ENCODE measurements at regions not wholly inside any gene's neighbourhood (a gene's known extent, or its start where the extent isn't known, plus 50 kb on each side); places are given as distances from the start of the nearest gene placed in this dataset.
"Not testable (repeated sequence)": the region's sequence is repeated elsewhere in the genome, so short reads cannot be mapped to it uniquely, and the experiment has no call there.

- no peak for ATAC-seq
- H3K27ac ChIP-seq (ENCODE audit: low read length) = no peak overlapping the region
- DNase-seq = no peak
- WGBS = 58% methylated on average over 4 of the region's 4 CpGs
- H3K4me1 ChIP-seq (ENCODE audit: control insufficient read depth, insufficient read depth, low read length) = no peaks in the 10 kb centered on the region
- intact Hi-C loops (cut with DNase I) = no loop called here
- H3K27me3 ChIP-seq (ENCODE audit: control insufficient read depth, insufficient read depth) = no peaks in the 10 kb centered on the region
- H3K4me3 ChIP-seq (ENCODE audit: low read length) = no peak overlapping the region
- H3K9me3 ChIP-seq (ENCODE audit: control insufficient read depth, low read length) = no peaks in the 10 kb centered on the region
Observed at GRCh38 chr7:119640326-119640725, 632.6 kb upstream of the KCND2 start.

DNA sequence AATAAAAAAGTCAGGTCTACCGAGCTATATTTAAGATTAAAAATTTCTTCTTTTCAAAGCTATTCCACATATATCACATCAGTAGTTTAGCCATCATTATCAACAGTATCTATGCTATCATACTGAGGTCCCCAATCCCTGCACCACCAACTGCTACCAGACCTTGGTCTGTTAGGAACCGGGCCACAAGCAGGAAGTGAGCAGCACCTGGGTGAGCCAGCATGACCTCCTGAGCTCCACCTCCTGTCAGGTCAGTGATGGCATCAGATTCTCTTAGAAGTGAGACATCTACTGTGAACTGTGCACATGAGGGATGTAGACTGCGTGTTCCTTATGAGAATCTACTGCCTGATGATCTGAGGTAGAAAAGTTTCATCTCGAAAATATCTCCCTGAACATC is 632.1 kb upstream of the KCND2 start:
- no peak for DNase-seq
- Histone ChIP-seq H3K4me1 (ENCODE audit: control insufficient read depth, insufficient read depth, low read length) (no peaks in the 10 kb centered on the region), H3K27me3 (ENCODE audit: control insufficient read depth, insufficient read depth) (no peaks in the 10 kb centered on the region), H3K27ac (ENCODE audit: low read length) (no peak overlapping the region), H3K4me3 (ENCODE audit: low read length) (no peak overlapping the region), H3K9me3 (ENCODE audit: control insufficient read depth, low read length) (no peaks in the 10 kb centered on the region)
- intact Hi-C loops (cut with DNase I) = no loop called here
- 62% methylated on average over 4 of the region's 4 CpGs for WGBS
- ATAC-seq = no peak

- WGBS = 76% methylated on average over 6 of the region's 6 CpGs
- Histone ChIP-seq H3K4me3 (ENCODE audit: low read length) (no peak overlapping the region), H3K4me1 (ENCODE audit: control insufficient read depth, insufficient read depth, low read length) (no peaks in the 10 kb centered on the region), H3K9me3 (ENCODE audit: control insufficient read depth, low read length) (no peaks in the 10 kb centered on the region), H3K27ac (ENCODE audit: low read length) (no peak overlapping the region), H3K27me3 (ENCODE audit: control insufficient read depth, insufficient read depth) (no peaks in the 10 kb centered on the region)
- no peak for DNase-seq
- intact Hi-C loops (cut with DNase I) = no loop called here
- ATAC-seq = no peak
Observed at GRCh38 chr7:119643558-119643957, 629.4 kb upstream of the KCND2 start.

DNA sequence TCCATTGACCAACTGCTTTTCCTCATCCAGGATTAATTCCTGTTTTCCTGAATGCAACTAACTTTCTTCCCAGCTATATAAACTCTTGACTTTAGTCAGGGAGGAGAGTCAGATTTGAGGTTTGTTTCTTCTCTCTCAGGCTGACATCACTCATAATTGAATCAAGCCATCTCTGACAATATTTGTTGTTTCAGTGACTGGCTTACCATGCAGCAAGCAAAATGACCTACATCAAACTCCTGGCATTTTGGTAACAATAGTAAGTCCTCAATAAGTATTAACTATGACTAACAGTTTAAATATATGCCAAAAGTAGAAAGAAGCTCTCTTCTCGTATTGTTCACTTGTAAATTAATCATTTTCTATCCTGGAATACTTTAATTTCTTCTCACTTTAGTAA is 625.7 kb upstream of the KCND2 start:
- no peak for DNase-seq
- H3K27ac ChIP-seq (ENCODE audit: low read length) = no peak overlapping the region
- no peak overlapping the region for H3K4me3 ChIP-seq (ENCODE audit: low read length)
- intact Hi-C loops (cut with DNase I) = no loop called here
- no peaks in the 10 kb centered on the region for H3K4me1 ChIP-seq (ENCODE audit: control insufficient read depth, insufficient read depth, low read length)
- no peaks in the 10 kb centered on the region for H3K27me3 ChIP-seq (ENCODE audit: control insufficient read depth, insufficient read depth)
- ATAC-seq = no peak
- H3K9me3 ChIP-seq (ENCODE audit: control insufficient read depth, low read length) = no peaks in the 10 kb centered on the region
- WGBS = 73% methylated on average over 1 of the region's 1 CpG

GRCh38 chr7:119648752-119649151 is 624.2 kb upstream of the KCND2 start:
- H3K4me3 ChIP-seq (ENCODE audit: low read length); H3K27me3 ChIP-seq (ENCODE audit: control insufficient read depth, insufficient read depth); H3K27ac ChIP-seq (ENCODE audit: low read length); intact Hi-C loops (cut with DNase I); DNase-seq; H3K4me1 ChIP-seq (ENCODE audit: control insufficient read depth, insufficient read depth, low read length); H3K9me3 ChIP-seq (ENCODE audit: control insufficient read depth, low read length); ATAC-seq: not testable (repeated sequence)
- WGBS = 72% methylated on average over 3 of the region's 3 CpGs

DNA sequence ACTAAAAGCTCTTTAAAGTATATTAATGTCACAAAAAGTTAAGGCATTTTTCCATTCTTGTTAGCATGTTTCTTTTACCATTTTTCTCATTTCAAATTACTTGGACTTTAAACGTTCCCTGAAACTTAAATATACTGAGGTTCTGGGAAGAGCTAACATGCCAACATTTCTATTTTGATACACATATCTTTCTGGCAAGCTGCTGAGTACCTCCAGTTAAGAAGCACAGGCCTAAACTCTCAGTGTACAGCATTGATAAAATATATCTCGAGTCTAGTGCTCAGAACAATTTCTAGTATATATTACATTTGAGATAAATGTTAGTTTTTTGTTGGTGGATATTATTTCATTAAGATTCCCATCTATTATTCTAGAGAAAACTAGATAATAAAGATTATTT is 612.9 kb upstream of the KCND2 start:
- ATAC-seq = no peak
- Histone ChIP-seq H3K27ac (ENCODE audit: low read length) (no peak overlapping the region), H3K27me3 (ENCODE audit: control insufficient read depth, insufficient read depth) (no peaks in the 10 kb centered on the region), H3K9me3 (ENCODE audit: control insufficient read depth, low read length) (no peaks in the 10 kb centered on the region), H3K4me3 (ENCODE audit: low read length) (no peak overlapping the region), H3K4me1 (ENCODE audit: control insufficient read depth, insufficient read depth, low read length) (no peaks in the 10 kb centered on the region)
- DNase-seq = no peak
- intact Hi-C loops (cut with DNase I) = no loop called here
- 18% methylated on average over 2 of the region's 2 CpGs for WGBS

- no peak overlapping the region for H3K4me3 ChIP-seq (ENCODE audit: low read length)
- intact Hi-C loops (cut with DNase I) = no loop called here
- H3K27ac ChIP-seq (ENCODE audit: low read length) = no peak overlapping the region
- WGBS = 37% methylated on average over 1 of the region's 1 CpG
- H3K27me3 ChIP-seq (ENCODE audit: control insufficient read depth, insufficient read depth) = no peaks in the 10 kb centered on the region
- ATAC-seq = no peak
- no peaks in the 10 kb centered on the region for H3K4me1 ChIP-seq (ENCODE audit: control insufficient read depth, insufficient read depth, low read length)
- H3K9me3 ChIP-seq (ENCODE audit: control insufficient read depth, low read length) = no peaks in the 10 kb centered on the region
- no peak for DNase-seq
Observed at GRCh38 chr7:119664601-119665000, 608.4 kb upstream of the KCND2 start.

GRCh38 chr7:119665796-119666195 is 607.2 kb upstream of the KCND2 start:
- Histone ChIP-seq H3K9me3 (ENCODE audit: control insufficient read depth, low read length) (no peaks in the 10 kb centered on the region), H3K27me3 (ENCODE audit: control insufficient read depth, insufficient read depth) (no peaks in the 10 kb centered on the region), H3K4me1 (ENCODE audit: control insufficient read depth, insufficient read depth, low read length) (no peaks in the 10 kb centered on the region), H3K4me3 (ENCODE audit: low read length) (no peak overlapping the region), H3K27ac (ENCODE audit: low read length) (no peak overlapping the region)
- DNase-seq (no peak), ATAC-seq (no peak)
- intact Hi-C loops (cut with DNase I) = no loop called here

- no peak for ATAC-seq
- no peak overlapping the region for H3K4me3 ChIP-seq (ENCODE audit: low read length)
- no peaks in the 10 kb centered on the region for H3K4me1 ChIP-seq (ENCODE audit: control insufficient read depth, insufficient read depth, low read length)
- H3K27me3 ChIP-seq (ENCODE audit: control insufficient read depth, insufficient read depth) = no peaks in the 10 kb centered on the region
- intact Hi-C loops (cut with DNase I) = no loop called here
- 49% methylated on average over 2 of the region's 2 CpGs for WGBS
- no peak overlapping the region for H3K27ac ChIP-seq (ENCODE audit: low read length)
- no peak for DNase-seq
- H3K9me3 ChIP-seq (ENCODE audit: control insufficient read depth, low read length) = no peaks in the 10 kb centered on the region
Observed at GRCh38 chr7:119681336-119681735, 591.6 kb upstream of the KCND2 start.

- Histone ChIP-seq H3K27me3 (ENCODE audit: control insufficient read depth, insufficient read depth) (no peaks in the 10 kb centered on the region), H3K27ac (ENCODE audit: low read length) (no peak overlapping the region), H3K4me1 (ENCODE audit: control insufficient read depth, insufficient read depth, low read length) (no peaks in the 10 kb centered on the region), H3K9me3 (ENCODE audit: control insufficient read depth, low read length) (no peaks in the 10 kb centered on the region), H3K4me3 (ENCODE audit: low read length) (no peak overlapping the region)
- DNase-seq = no peak
- intact Hi-C loops (cut with DNase I) = no loop called here
- ATAC-seq = no peak
Observed at GRCh38 chr7:119684763-119685162, 588.2 kb upstream of the KCND2 start.

- H3K4me1 ChIP-seq (ENCODE audit: control insufficient read depth, insufficient read depth, low read length) = no peaks in the 10 kb centered on the region
- H3K4me3 ChIP-seq (ENCODE audit: low read length) = no peak overlapping the region
- WGBS = 72% methylated on average over 2 of the region's 2 CpGs
- ATAC-seq (no peak), DNase-seq (no peak)
- intact Hi-C loops (cut with DNase I) = no loop called here
- H3K27ac ChIP-seq (ENCODE audit: low read length) = no peak overlapping the region
- no peaks in the 10 kb centered on the region for H3K9me3 ChIP-seq (ENCODE audit: control insufficient read depth, low read length)
- H3K27me3 ChIP-seq (ENCODE audit: control insufficient read depth, insufficient read depth) = no peaks in the 10 kb centered on the region
Observed at GRCh38 chr7:119685906-119686305, 587.1 kb upstream of the KCND2 start.

GRCh38 chr7:119688831-119689230 is 584.1 kb upstream of the KCND2 start:
- WGBS = 78% methylated on average over 2 of the region's 2 CpGs
- no peaks in the 10 kb centered on the region for H3K4me1 ChIP-seq (ENCODE audit: control insufficient read depth, insufficient read depth, low read length)
- H3K27me3 ChIP-seq (ENCODE audit: control insufficient read depth, insufficient read depth) = no peaks in the 10 kb centered on the region
- intact Hi-C loops (cut with DNase I) = no loop called here
- DNase-seq (no peak), ATAC-seq (no peak)
- no peak overlapping the region for H3K4me3 ChIP-seq (ENCODE audit: low read length)
- no peak overlapping the region for H3K27ac ChIP-seq (ENCODE audit: low read length)
- no peaks in the 10 kb centered on the region for H3K9me3 ChIP-seq (ENCODE audit: control insufficient read depth, low read length)

Measured in right cardiac atrium (tissue), 5 donors.